ENCODE measurements at regions not wholly inside any gene's neighbourhood (a gene's known extent, or its start where the extent isn't known, plus 50 kb on each side); places are given as distances from the start of the nearest gene placed in this dataset.

DNA sequence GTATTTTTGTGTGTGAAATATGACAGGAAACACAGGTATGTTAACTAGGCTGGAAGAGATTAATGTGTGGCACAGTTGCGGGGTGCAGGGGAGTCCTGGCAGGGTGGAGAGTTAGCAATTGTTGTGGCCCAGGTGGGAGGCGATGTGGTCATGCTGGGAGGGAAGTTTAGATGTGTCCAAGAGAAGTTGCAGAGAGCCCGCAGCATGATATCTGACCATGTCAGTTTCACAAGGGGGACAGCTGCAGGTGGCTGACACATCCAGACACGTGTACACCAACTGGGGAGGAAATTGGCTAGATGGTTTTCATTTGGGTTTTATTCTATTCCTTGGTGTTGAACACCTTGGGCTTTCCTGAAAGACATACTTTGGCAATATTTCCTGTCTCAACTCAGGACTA is 172.8 kb upstream of the RGMA start:
- no peak overlapping the region for H3K9ac ChIP-seq (replicated peaks in 1 of 4; ENCODE audit: extremely low read depth in 1 of 4, low read depth in 3 of 4, low read length in 3 of 4)
- H4K5ac ChIP-seq (ENCODE audit: insufficient read length, low read depth, low read length): no peak overlapping the region
- H2BK20ac ChIP-seq (ENCODE audit: low read length): no peak overlapping the region
- H2BK12ac ChIP-seq (ENCODE audit: low read depth, low read length): no peak overlapping the region
- H4K91ac ChIP-seq (replicated peaks; ENCODE audit: insufficient read length, low read length): no peak overlapping the region
- FAIRE-seq: no peak
- no peaks in the 10 kb centered on the region; a peak in 1 of 7 replicates for H3K4me1 ChIP-seq (replicated peaks in 1 of 4; ENCODE audit: control insufficient read depth in 3 of 4, insufficient read depth in 4 of 4, low read length in 3 of 4)
- ChIA-PET CTCF (ENCODE audit: partially characterized antibody) (no interaction called here), POLR2A (ENCODE audit: partially characterized antibody) (no interaction called here)
- H2AFZ ChIP-seq (ENCODE audit: low read length): no peak overlapping the region
- no peak overlapping the region for H3K18ac ChIP-seq (ENCODE audit: extremely low read depth, low read length)
- H3K14ac ChIP-seq (ENCODE audit: insufficient read length): no peak overlapping the region
- no peaks in the 10 kb centered on the region for H3K79me2 ChIP-seq (ENCODE audit: control insufficient read depth in 1 of 2, insufficient read depth in 2 of 2, low read length in 2 of 2)
- TF ChIP-seq, protein P1, sequence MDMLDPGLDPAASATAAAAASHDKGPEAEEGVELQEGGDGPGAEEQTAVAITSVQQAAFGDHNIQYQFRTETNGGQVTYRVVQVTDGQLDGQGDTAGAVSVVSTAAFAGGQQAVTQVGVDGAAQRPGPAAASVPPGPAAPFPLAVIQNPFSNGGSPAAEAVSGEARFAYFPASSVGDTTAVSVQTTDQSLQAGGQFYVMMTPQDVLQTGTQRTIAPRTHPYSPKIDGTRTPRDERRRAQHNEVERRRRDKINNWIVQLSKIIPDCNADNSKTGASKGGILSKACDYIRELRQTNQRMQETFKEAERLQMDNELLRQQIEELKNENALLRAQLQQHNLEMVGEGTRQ (IDR thresholded peaks at IDR 0.05; ENCODE audit: low read length): no peak
- TF ChIP-seq HDAC2 (IDR thresholded peaks at IDR 0.05; ENCODE audit: borderline replicate concordance in 1 of 2, low read depth in 2 of 2, low read length in 2 of 2) (no peak), MAFK (IDR thresholded peaks at IDR 0.05; ENCODE audit: low read depth, low read length) (no peak), SP4 (IDR thresholded peaks at IDR 0.05; ENCODE audit: low read length) (no peak), EGR1 (IDR thresholded peaks at IDR 0.05; ENCODE audit: borderline replicate concordance, low read depth, low read length) (no peak), TEAD4 (IDR thresholded peaks at IDR 0.05; ENCODE audit: low read depth, low read length) (no peak), CHD1 (IDR thresholded peaks at IDR 0.05; ENCODE audit: low read depth, low read length) (no peak), PHF8 (conservative IDR thresholded peaks at IDR 0.05; ENCODE audit: low read depth, low read length) (no peak)
- TF ChIP-seq, protein P2, sequence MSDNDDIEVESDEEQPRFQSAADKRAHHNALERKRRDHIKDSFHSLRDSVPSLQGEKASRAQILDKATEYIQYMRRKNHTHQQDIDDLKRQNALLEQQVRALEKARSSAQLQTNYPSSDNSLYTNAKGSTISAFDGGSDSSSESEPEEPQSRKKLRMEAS (IDR thresholded peaks at IDR 0.05): no peak
- TF ChIP-seq, protein P3, sequence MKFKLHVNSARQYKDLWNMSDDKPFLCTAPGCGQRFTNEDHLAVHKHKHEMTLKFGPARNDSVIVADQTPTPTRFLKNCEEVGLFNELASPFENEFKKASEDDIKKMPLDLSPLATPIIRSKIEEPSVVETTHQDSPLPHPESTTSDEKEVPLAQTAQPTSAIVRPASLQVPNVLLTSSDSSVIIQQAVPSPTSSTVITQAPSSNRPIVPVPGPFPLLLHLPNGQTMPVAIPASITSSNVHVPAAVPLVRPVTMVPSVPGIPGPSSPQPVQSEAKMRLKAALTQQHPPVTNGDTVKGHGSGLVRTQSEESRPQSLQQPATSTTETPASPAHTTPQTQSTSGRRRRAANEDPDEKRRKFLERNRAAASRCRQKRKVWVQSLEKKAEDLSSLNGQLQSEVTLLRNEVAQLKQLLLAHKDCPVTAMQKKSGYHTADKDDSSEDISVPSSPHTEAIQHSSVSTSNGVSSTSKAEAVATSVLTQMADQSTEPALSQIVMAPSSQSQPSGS (IDR thresholded peaks at IDR 0.05; ENCODE audit: low read length): no peak
- no peak overlapping the region for H3K56ac ChIP-seq (replicated peaks; ENCODE audit: insufficient read length, low read depth, low read length)
- no peak overlapping the region for H3K4ac ChIP-seq (replicated peaks; ENCODE audit: insufficient read length, low read depth, low read length)
- no peaks in the 10 kb centered on the region for H3K23me2 ChIP-seq (ENCODE audit: low read depth, low read length)
- peaks cover 0 to 2% (median 0%) of the 10 kb centered on the region in 4 experiments; a peak in 1 of 7 replicates for H3K27me3 ChIP-seq (replicated peaks in 1 of 4; ENCODE audit: control insufficient read depth in 3 of 4, extremely low read depth in 1 of 4, insufficient read depth in 3 of 4, low read length in 3 of 4)
- no peaks in the 10 kb centered on the region for H3K9me3 ChIP-seq (ENCODE audit: insufficient read depth in 2 of 2, low read depth in 1 of 2, low read length in 1 of 2)
- no peak overlapping the region for H3K23ac ChIP-seq (ENCODE audit: insufficient read length)
- no peaks in the 10 kb centered on the region for H4K20me1 ChIP-seq (replicated peaks in 1 of 2; ENCODE audit: control insufficient read depth in 1 of 2, insufficient read depth in 2 of 2, low read length in 2 of 2)
- H3K79me1 ChIP-seq (ENCODE audit: low read depth, low read length): no peaks in the 10 kb centered on the region
- no peak overlapping the region for H4K8ac ChIP-seq (ENCODE audit: extremely low read depth, insufficient read depth, low read length)
- no peak overlapping the region for H2BK15ac ChIP-seq (ENCODE audit: low read length)
- no peaks in the 10 kb centered on the region for H3K36me3 ChIP-seq (ENCODE audit: control insufficient read depth in 2 of 4, insufficient read depth in 4 of 4, low read length in 3 of 4)
- no peak overlapping the region for H2BK5ac ChIP-seq (ENCODE audit: low read depth, low read length)
- no peak overlapping the region for H3K4me3 ChIP-seq (ENCODE audit: extremely low read depth in 1 of 4, insufficient read depth in 2 of 4, low read depth in 3 of 4, low read length in 4 of 4)
- no peak overlapping the region for H3K27ac ChIP-seq (ENCODE audit: low read depth, low read length)
- no peak overlapping the region for H2BK120ac ChIP-seq (replicated peaks; ENCODE audit: low read depth, low read length)
- 82% methylated on average over 4 of the region's 4 CpGs; no CpG with 5 or more reads in 1 of the 2 experiments for WGBS, 2 experiments (ENCODE audit: extremely low coverage in 1 of 2, insufficient coverage in 1 of 2, insufficient read length in 1 of 2, insufficient replicate concordance in 2 of 2, low coverage in 1 of 2, low lambda C conversion rate in 2 of 2, missing lambda C conversion rate in 1 of 2)
- no peak for DNase-seq (ENCODE audit: low read depth in 1 of 2, low spot score in 2 of 2)
- no peak overlapping the region for H2AK5ac ChIP-seq (ENCODE audit: low read depth, low read length)
- H3K4me2 ChIP-seq (ENCODE audit: insufficient read depth in 1 of 2, low read depth in 2 of 2, low read length in 2 of 2): no peak overlapping the region

Measured in H1 (cell line).